ENCODE measurements at regions not wholly inside any gene's neighbourhood (a gene's known extent, or its start where the extent isn't known, plus 50 kb on each side); places are given as distances from the start of the nearest gene placed in this dataset.
A peak's percentile ranks its signal among the peaks of the same experiment; 100 is the strongest.
"Not testable (repeated sequence)": the region's sequence is repeated elsewhere in the genome, so short reads cannot be mapped to it uniquely, and the experiment has no call there.

DNA sequence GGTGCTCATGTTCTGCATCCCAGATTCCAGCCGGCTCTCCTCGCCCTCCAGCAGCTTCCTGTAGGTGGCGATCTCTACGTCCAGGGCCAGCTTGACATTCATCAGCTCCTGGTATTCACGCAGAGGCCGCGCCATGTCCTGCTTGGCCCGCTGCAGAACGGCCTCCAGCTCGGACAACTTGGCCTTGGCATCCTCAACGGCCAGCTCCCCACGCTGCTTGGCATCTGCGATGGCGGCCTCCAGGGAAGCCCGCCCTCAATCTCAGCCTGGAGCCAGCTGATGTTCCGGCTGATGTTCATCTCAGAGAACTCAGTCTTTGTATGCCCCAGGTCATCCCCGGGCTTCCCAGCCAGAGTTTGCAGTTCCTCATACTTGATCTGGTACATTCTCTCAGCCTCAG is 431.8 kb upstream of the DIPK2B start:
- H3K4me1 ChIP-seq (ENCODE audit: control insufficient read depth in 2 of 2, insufficient read depth in 2 of 2, low read length in 1 of 2), result no peaks in the 10 kb centered on the region
- no peaks in the 10 kb centered on the region for H3K9me3 ChIP-seq (ENCODE audit: control insufficient read depth in 2 of 2, insufficient read depth in 1 of 2, low read depth in 1 of 2, low read length in 1 of 2)
- H3K4me3 ChIP-seq (ENCODE audit: low read depth in 1 of 2, low read length in 2 of 2), result no peak overlapping the region
- 88 to 97% methylated on average over 17 of the region's 17 CpGs for WGBS, 2 donors
- no peaks in the 10 kb centered on the region for H3K36me3 ChIP-seq (ENCODE audit: control insufficient read depth in 2 of 2, insufficient read depth in 2 of 2, low read length in 1 of 2)
- no peak overlapping the region for H3K27ac ChIP-seq (ENCODE audit: low read depth in 2 of 2, low read length in 1 of 2)
- no peaks in the 10 kb centered on the region for H3K27me3 ChIP-seq (ENCODE audit: control insufficient read depth in 1 of 2, insufficient read depth in 2 of 2, low read length in 2 of 2)

DNA sequence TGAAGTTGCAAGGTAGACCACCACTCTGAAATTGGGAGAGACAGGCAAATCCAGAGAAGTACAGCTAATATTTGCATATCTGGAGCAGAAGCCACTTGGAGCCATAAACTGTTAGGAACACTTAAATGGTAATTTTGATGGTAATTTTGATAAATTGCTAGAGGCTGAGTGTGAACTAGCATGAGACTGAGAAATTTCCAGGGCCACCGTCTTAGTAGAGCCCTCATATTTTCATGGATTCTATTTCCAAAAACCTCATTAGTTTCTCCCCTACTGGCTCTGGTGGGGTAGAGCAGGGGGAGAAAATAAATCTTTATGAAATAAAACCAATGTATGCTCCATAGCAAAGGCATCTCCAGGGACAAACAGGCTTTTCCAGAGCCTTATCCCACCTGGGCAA is 429.4 kb upstream of the DIPK2B start:
- Histone ChIP-seq H3K36me3 (ENCODE audit: control insufficient read depth in 2 of 2, insufficient read depth in 2 of 2, low read length in 1 of 2) (no peaks in the 10 kb centered on the region), H3K27me3 (ENCODE audit: control insufficient read depth in 1 of 2, insufficient read depth in 2 of 2, low read length in 2 of 2) (no peaks in the 10 kb centered on the region), H3K4me1 (ENCODE audit: control insufficient read depth in 2 of 2, insufficient read depth in 2 of 2, low read length in 1 of 2) (no peaks in the 10 kb centered on the region), H3K4me3 (ENCODE audit: low read depth in 1 of 2, low read length in 2 of 2) (no peak overlapping the region), H3K9me3 (ENCODE audit: control insufficient read depth in 2 of 2, insufficient read depth in 1 of 2, low read depth in 1 of 2, low read length in 1 of 2) (no peaks in the 10 kb centered on the region), H3K27ac (ENCODE audit: low read depth in 2 of 2, low read length in 1 of 2) (no peak overlapping the region)
- WGBS, 2 donors, result 91 to 95% methylated on average over 1 of the region's 1 CpG

DNA sequence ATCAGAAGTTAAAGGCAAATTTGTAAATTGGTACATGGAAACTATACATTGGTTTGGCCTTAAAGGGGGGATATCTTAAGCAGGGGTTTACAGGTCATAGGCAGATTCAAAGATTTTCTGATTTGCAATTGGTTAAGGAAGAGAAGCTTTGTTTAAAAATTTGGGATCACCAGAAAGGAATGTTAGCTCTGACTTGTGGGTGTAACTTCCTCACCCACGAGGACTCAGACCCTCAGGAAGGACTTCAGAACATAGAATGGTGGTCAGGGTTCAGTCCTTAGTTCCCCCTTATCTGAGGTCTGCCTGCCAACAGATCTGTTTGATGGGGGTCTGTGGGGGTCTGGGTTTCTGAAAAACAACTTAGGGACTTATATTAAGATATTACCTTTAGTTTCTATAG is 427.4 kb upstream of the DIPK2B start:
- Histone ChIP-seq H3K36me3 (ENCODE audit: control insufficient read depth in 2 of 2, insufficient read depth in 2 of 2, low read length in 1 of 2) (no peaks in the 10 kb centered on the region), H3K4me1 (ENCODE audit: control insufficient read depth in 2 of 2, insufficient read depth in 2 of 2, low read length in 1 of 2) (no peaks in the 10 kb centered on the region), H3K27me3 (ENCODE audit: control insufficient read depth in 1 of 2, insufficient read depth in 2 of 2, low read length in 2 of 2) (no peaks in the 10 kb centered on the region), H3K27ac (ENCODE audit: low read depth in 2 of 2, low read length in 1 of 2) (no peak overlapping the region), H3K9me3 (ENCODE audit: control insufficient read depth in 2 of 2, insufficient read depth in 1 of 2, low read depth in 1 of 2, low read length in 1 of 2) (no peaks in the 10 kb centered on the region), H3K4me3 (ENCODE audit: low read depth in 1 of 2, low read length in 2 of 2) (no peak overlapping the region)
- 35 to 38% methylated on average over 1 of the region's 1 CpG for WGBS, 2 donors

- Histone ChIP-seq H3K36me3 (ENCODE audit: control insufficient read depth in 2 of 2, insufficient read depth in 2 of 2, low read length in 1 of 2) (no peaks in the 10 kb centered on the region), H3K4me1 (ENCODE audit: control insufficient read depth in 2 of 2, insufficient read depth in 2 of 2, low read length in 1 of 2) (no peaks in the 10 kb centered on the region), H3K4me3 (ENCODE audit: low read depth in 1 of 2, low read length in 2 of 2) (no peak overlapping the region), H3K27me3 (ENCODE audit: control insufficient read depth in 1 of 2, insufficient read depth in 2 of 2, low read length in 2 of 2) (no peaks in the 10 kb centered on the region), H3K27ac (ENCODE audit: low read depth in 2 of 2, low read length in 1 of 2) (no peak overlapping the region), H3K9me3 (ENCODE audit: control insufficient read depth in 2 of 2, insufficient read depth in 1 of 2, low read depth in 1 of 2, low read length in 1 of 2) (no peaks in the 10 kb centered on the region)
Observed at GRCh38 chrX:45623266-45623665, 422.6 kb upstream of the DIPK2B start.

GRCh38 chrX:45622538-45622937 is 421.9 kb upstream of the DIPK2B start:
- Histone ChIP-seq H3K27ac (ENCODE audit: low read depth in 2 of 2, low read length in 1 of 2) (no peak overlapping the region), H3K27me3 (ENCODE audit: control insufficient read depth in 1 of 2, insufficient read depth in 2 of 2, low read length in 2 of 2) (no peaks in the 10 kb centered on the region), H3K9me3 (ENCODE audit: control insufficient read depth in 2 of 2, insufficient read depth in 1 of 2, low read depth in 1 of 2, low read length in 1 of 2) (no peaks in the 10 kb centered on the region), H3K4me1 (ENCODE audit: control insufficient read depth in 2 of 2, insufficient read depth in 2 of 2, low read length in 1 of 2) (no peaks in the 10 kb centered on the region), H3K36me3 (ENCODE audit: control insufficient read depth in 2 of 2, insufficient read depth in 2 of 2, low read length in 1 of 2) (no peaks in the 10 kb centered on the region), H3K4me3 (ENCODE audit: low read depth in 1 of 2, low read length in 2 of 2) (no peak overlapping the region)

GRCh38 chrX:45622042-45622423 is 421.4 kb upstream of the DIPK2B start:
- H3K27me3 ChIP-seq (ENCODE audit: control insufficient read depth in 1 of 2, insufficient read depth in 2 of 2, low read length in 2 of 2), result no peaks in the 10 kb centered on the region
- no peak overlapping the region for H3K4me3 ChIP-seq (ENCODE audit: low read depth in 1 of 2, low read length in 2 of 2)
- H3K36me3 ChIP-seq (ENCODE audit: control insufficient read depth in 2 of 2, insufficient read depth in 2 of 2, low read length in 1 of 2), result no peaks in the 10 kb centered on the region
- H3K9me3 ChIP-seq (ENCODE audit: control insufficient read depth in 2 of 2, insufficient read depth in 1 of 2, low read depth in 1 of 2, low read length in 1 of 2), result no peaks in the 10 kb centered on the region
- no peaks in the 10 kb centered on the region for H3K4me1 ChIP-seq (ENCODE audit: control insufficient read depth in 2 of 2, insufficient read depth in 2 of 2, low read length in 1 of 2)
- no peak overlapping the region for H3K27ac ChIP-seq (ENCODE audit: low read depth in 2 of 2, low read length in 1 of 2)
- WGBS, 2 donors, result 49 to 60% methylated on average over 3 of the region's 3 CpGs

DNA sequence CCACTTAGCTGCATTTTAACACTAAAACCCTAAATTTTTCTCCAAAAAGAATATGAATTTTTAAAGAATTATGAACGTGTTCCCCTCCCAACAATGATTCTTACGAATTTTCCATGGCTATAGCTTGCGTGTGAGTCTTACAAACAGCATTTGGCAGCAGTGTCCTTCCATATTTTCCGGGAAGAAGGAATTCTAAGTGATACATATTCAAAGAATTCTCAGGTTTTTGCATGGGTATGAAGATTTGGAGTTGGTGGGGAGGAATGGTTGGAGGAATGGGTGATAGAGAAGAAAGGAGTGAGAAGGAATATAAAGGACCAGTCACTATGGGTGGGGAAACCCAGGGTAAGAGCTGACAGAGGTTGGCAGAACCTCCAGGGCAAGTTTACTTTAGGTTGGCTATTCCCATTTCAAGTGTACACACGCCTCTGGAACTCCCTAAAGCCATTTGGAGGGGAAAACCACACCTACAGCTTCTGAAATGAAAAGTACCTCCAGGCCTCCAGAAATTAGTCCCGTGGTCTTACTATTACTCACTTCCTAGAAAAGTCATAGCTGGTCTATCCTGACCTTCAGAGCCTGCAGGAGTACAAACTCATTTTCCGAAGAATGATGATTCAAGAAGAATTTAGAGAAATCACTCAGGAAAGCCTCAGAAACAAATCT is 420.8 kb upstream of the DIPK2B start:
- Histone ChIP-seq H3K27ac (ENCODE audit: low read depth in 2 of 2, low read length in 1 of 2) (peak overlapping the region in 1 of 2 donors; percentile 21), H3K9me3 (ENCODE audit: control insufficient read depth in 2 of 2, insufficient read depth in 1 of 2, low read depth in 1 of 2, low read length in 1 of 2) (no peaks in the 10 kb centered on the region)
- 59 to 60% methylated on average over 7 of the region's 7 CpGs for WGBS, 2 donors

GRCh38 chrX:45619290-45619689 is 418.6 kb upstream of the DIPK2B start:
- Histone ChIP-seq H3K27me3 (ENCODE audit: control insufficient read depth in 1 of 2, insufficient read depth in 2 of 2, low read length in 2 of 2) (no peaks in the 10 kb centered on the region), H3K27ac (ENCODE audit: low read depth in 2 of 2, low read length in 1 of 2) (no peak overlapping the region), H3K4me3 (ENCODE audit: low read depth in 1 of 2, low read length in 2 of 2) (no peak overlapping the region), H3K36me3 (ENCODE audit: control insufficient read depth in 2 of 2, insufficient read depth in 2 of 2, low read length in 1 of 2) (no peaks in the 10 kb centered on the region), H3K4me1 (ENCODE audit: control insufficient read depth in 2 of 2, insufficient read depth in 2 of 2, low read length in 1 of 2) (no peaks in the 10 kb centered on the region), H3K9me3 (ENCODE audit: control insufficient read depth in 2 of 2, insufficient read depth in 1 of 2, low read depth in 1 of 2, low read length in 1 of 2) (peaks cover 0 to 2% of the 10 kb centered on the region in 2 donors)
- 31 to 34% methylated on average over 2 of the region's 2 CpGs for WGBS, 2 donors

More for the DNA sequence above, 420.8 kb upstream of the DIPK2B start:
- Histone ChIP-seq H3K4me3 (ENCODE audit: low read depth in 1 of 2, low read length in 2 of 2) (no peak overlapping the region), H3K27me3 (ENCODE audit: control insufficient read depth in 1 of 2, insufficient read depth in 2 of 2, low read length in 2 of 2) (no peaks in the 10 kb centered on the region), H3K4me1 (ENCODE audit: control insufficient read depth in 2 of 2, insufficient read depth in 2 of 2, low read length in 1 of 2) (no peaks in the 10 kb centered on the region), H3K36me3 (ENCODE audit: control insufficient read depth in 2 of 2, insufficient read depth in 2 of 2, low read length in 1 of 2) (no peaks in the 10 kb centered on the region)

DNA sequence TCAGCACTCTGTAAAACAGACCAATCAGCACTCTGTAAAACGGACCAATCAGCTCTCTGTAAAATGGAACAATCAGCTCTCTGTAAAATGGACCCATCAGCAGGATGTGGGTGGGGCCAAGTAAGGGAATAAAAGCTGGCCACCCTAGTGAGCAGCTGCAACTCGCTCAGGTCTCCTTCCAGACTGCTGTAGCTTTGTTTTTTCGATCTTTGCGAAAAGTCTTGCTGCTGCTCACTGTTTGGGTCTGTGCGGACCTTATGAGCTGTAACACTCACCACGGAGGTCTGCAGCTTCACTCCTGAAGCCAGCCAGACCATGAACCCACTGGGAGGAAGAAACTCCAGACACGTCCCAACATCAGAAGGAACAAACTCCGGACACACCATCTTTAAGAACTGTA is 414.9 kb upstream of the DIPK2B start:
- H3K4me1 ChIP-seq (ENCODE audit: control insufficient read depth in 2 of 2, insufficient read depth in 2 of 2, low read length in 1 of 2); H3K4me3 ChIP-seq (ENCODE audit: low read depth in 1 of 2, low read length in 2 of 2): not testable (repeated sequence)
- 89 to 97% methylated on average over 8 of the region's 8 CpGs for WGBS, 2 donors

DNA sequence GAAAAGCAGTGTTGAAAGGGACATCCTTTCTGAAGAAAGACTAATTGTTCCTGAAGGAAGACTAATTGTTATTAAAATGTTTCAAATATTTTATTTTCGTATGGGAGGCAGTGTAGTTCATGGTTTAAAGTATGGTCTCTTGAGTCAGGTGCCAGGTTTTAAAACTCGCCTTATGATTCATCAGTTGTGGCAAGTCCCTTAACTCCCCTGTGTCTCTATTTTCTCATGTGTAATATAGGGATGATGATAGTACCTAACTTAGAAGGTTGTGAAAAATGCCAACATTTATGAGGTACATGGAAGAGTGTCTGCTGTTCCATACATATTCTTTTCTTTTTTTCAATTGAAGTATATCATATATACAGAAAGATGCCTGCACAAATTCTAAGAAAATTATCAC is 414.2 kb upstream of the DIPK2B start:
- Histone ChIP-seq H3K36me3 (ENCODE audit: control insufficient read depth in 2 of 2, insufficient read depth in 2 of 2, low read length in 1 of 2) (no peaks in the 10 kb centered on the region), H3K27me3 (ENCODE audit: control insufficient read depth in 1 of 2, insufficient read depth in 2 of 2, low read length in 2 of 2) (no peaks in the 10 kb centered on the region)
- 55 to 57% methylated on average over 2 of the region's 2 CpGs for WGBS, 2 donors

More for the DNA sequence above, 414.9 kb upstream of the DIPK2B start:
- H3K9me3 ChIP-seq (ENCODE audit: control insufficient read depth in 2 of 2, insufficient read depth in 1 of 2, low read depth in 1 of 2, low read length in 1 of 2); H3K36me3 ChIP-seq (ENCODE audit: control insufficient read depth in 2 of 2, insufficient read depth in 2 of 2, low read length in 1 of 2); H3K27me3 ChIP-seq (ENCODE audit: control insufficient read depth in 1 of 2, insufficient read depth in 2 of 2, low read length in 2 of 2); H3K27ac ChIP-seq (ENCODE audit: low read depth in 2 of 2, low read length in 1 of 2): not testable (repeated sequence)

More for the DNA sequence above, 414.2 kb upstream of the DIPK2B start:
- Histone ChIP-seq H3K4me1 (ENCODE audit: control insufficient read depth in 2 of 2, insufficient read depth in 2 of 2, low read length in 1 of 2) (no peaks in the 10 kb centered on the region), H3K4me3 (ENCODE audit: low read depth in 1 of 2, low read length in 2 of 2) (no peak overlapping the region), H3K27ac (ENCODE audit: low read depth in 2 of 2, low read length in 1 of 2) (no peak overlapping the region), H3K9me3 (ENCODE audit: control insufficient read depth in 2 of 2, insufficient read depth in 1 of 2, low read depth in 1 of 2, low read length in 1 of 2) (peaks cover 0 to 2% of the 10 kb centered on the region in 2 donors)

Data from esophagus (tissue), 2 donors.